HG02870 (cell line): ENCODE measurements at regions not wholly inside any gene's neighbourhood (a gene's known extent, or its start where the extent isn't known, plus 50 kb on each side); places are given as distances from the start of the nearest gene placed in this dataset.

Experiments used
- ATAC-seq: cut with Tn5 transposase; IDR thresholded peaks from one replicate; pipeline ENCODE4 v1.9.1; 2021; ENCODE audit warnings: mild to moderate bottlenecking, moderate library complexity; ENCODE audit not compliant: unreplicated experiment

- ATAC-seq = no peak
These were observed 329.7 kb downstream of the FSIP2 start for GRCh38 chr2:186068139-186068801.

- no peak for ATAC-seq
These were observed 331.1 kb downstream of the FSIP2 start for GRCh38 chr2:186069676-186070075.

GRCh38 chr2:186085226-186085625 is 346.6 kb downstream of the FSIP2 start:
- no peak for ATAC-seq

- ATAC-seq = no peak
These were observed 354.6 kb downstream of the FSIP2 start for GRCh38 chr2:186093174-186093573.

GRCh38 chr2:186098821-186099220 is 360.2 kb downstream of the FSIP2 start:
- no peak for ATAC-seq

- no peak for ATAC-seq
These were observed 361.2 kb downstream of the FSIP2 start for GRCh38 chr2:186099826-186100225.

- ATAC-seq = no peak
These were observed 362.0 kb downstream of the FSIP2 start for GRCh38 chr2:186100636-186101035.

- no peak for ATAC-seq
These were observed 363.0 kb downstream of the FSIP2 start for GRCh38 chr2:186101616-186102015.

- no peak for ATAC-seq
These were observed 364.7 kb downstream of the FSIP2 start for GRCh38 chr2:186103276-186103675.

GRCh38 chr2:186105016-186105724 is 366.6 kb downstream of the FSIP2 start:
- ATAC-seq = no peak

GRCh38 chr2:186108470-186108869 is 369.9 kb downstream of the FSIP2 start:
- ATAC-seq = no peak

- no peak for ATAC-seq
These were observed 372.8 kb upstream of the ZC3H15 start for GRCh38 chr2:186113284-186113683.

GRCh38 chr2:186125156-186125555 is 360.9 kb upstream of the ZC3H15 start:
- no peak for ATAC-seq

GRCh38 chr2:186125625-186126024 is 360.4 kb upstream of the ZC3H15 start:
- no peak for ATAC-seq

GRCh38 chr2:186126181-186126580 is 359.9 kb upstream of the ZC3H15 start:
- ATAC-seq = no peak

- ATAC-seq = no peak
These were observed 356.1 kb upstream of the ZC3H15 start for GRCh38 chr2:186129767-186130581.

GRCh38 chr2:186130748-186131641 is 355.1 kb upstream of the ZC3H15 start:
- ATAC-seq = no peak

- ATAC-seq = no peak
These were observed 350.4 kb upstream of the ZC3H15 start for GRCh38 chr2:186135686-186136085.

- ATAC-seq = no peak
These were observed 349.2 kb upstream of the ZC3H15 start for GRCh38 chr2:186136860-186137259.

GRCh38 chr2:186138845-186139244 is 347.2 kb upstream of the ZC3H15 start:
- no peak for ATAC-seq

- ATAC-seq = no peak
These were observed 327.0 kb upstream of the ZC3H15 start for GRCh38 chr2:186159101-186159500.
